ENCODE measurements at regions not wholly inside any gene's neighbourhood (a gene's known extent, or its start where the extent isn't known, plus 50 kb on each side); places are given as distances from the start of the nearest gene placed in this dataset.

- TF ChIP-seq TAF1 (IDR thresholded peaks at IDR 0.05; ENCODE audit: low read depth) (no peak), CTCF (IDR thresholded peaks at IDR 0.05; ENCODE audit: poor library complexity, severe bottlenecking) (no peak), RAD21 (conservative IDR thresholded peaks at IDR 0.05) (no peak), POLR2AphosphoS5 (IDR thresholded peaks at IDR 0.05) (no peak), EZH2 (IDR thresholded peaks at IDR 0.05; ENCODE audit: borderline replicate concordance, insufficient read depth, low read length, poor library complexity, severe bottlenecking) (no peak), MXI1 (conservative IDR thresholded peaks at IDR 0.05; ENCODE audit: poor library complexity, severe bottlenecking) (no peak), EP300 (conservative IDR thresholded peaks at IDR 0.05; ENCODE audit: poor library complexity, severe bottlenecking) (no peak), REST (IDR thresholded peaks at IDR 0.05; ENCODE audit: borderline replicate concordance) (no peak)
These were observed 285.3 kb downstream of the CDC5L start for GRCh38 chr6:44672841-44673240.

All from neural cell (in vitro differentiated cells).